PFSK-1 (cell line): ENCODE measurements at regions not wholly inside any gene's neighbourhood (a gene's known extent, or its start where the extent isn't known, plus 50 kb on each side); places are given as distances from the start of the nearest gene placed in this dataset.

Experiments
- POLR2AphosphoS5 ChIP-seq: IDR thresholded peaks from 2 replicates; pipeline ENCODE4 v1.6.1; 2012; ENCODE audit warnings: low read depth, mild to moderate bottlenecking, control low read depth, low read length, moderate library complexity
- TAF1 ChIP-seq: IDR thresholded peaks from 2 replicates; pipeline ENCODE4 v1.6.1; 2012; ENCODE audit warnings: low read length, control low read depth, borderline replicate concordance; ENCODE audit not compliant: insufficient read depth
- TF ChIP-seq, protein P1 (sequence below), 2 experiments: IDR thresholded peaks; 2 replicates each; pipeline versions ENCODE4 v1.6.1 to v1.8.0; 2011 to 2012; ENCODE audit warnings: low read depth in 2 of 2, low read length in 2 of 2, control low read depth in 1 of 2, inconsistent platforms in 1 of 2, mild to moderate bottlenecking in 1 of 2, moderate library complexity in 1 of 2; ENCODE audit not compliant: insufficient read depth in 1 of 2

- TF ChIP-seq, protein P1, sequence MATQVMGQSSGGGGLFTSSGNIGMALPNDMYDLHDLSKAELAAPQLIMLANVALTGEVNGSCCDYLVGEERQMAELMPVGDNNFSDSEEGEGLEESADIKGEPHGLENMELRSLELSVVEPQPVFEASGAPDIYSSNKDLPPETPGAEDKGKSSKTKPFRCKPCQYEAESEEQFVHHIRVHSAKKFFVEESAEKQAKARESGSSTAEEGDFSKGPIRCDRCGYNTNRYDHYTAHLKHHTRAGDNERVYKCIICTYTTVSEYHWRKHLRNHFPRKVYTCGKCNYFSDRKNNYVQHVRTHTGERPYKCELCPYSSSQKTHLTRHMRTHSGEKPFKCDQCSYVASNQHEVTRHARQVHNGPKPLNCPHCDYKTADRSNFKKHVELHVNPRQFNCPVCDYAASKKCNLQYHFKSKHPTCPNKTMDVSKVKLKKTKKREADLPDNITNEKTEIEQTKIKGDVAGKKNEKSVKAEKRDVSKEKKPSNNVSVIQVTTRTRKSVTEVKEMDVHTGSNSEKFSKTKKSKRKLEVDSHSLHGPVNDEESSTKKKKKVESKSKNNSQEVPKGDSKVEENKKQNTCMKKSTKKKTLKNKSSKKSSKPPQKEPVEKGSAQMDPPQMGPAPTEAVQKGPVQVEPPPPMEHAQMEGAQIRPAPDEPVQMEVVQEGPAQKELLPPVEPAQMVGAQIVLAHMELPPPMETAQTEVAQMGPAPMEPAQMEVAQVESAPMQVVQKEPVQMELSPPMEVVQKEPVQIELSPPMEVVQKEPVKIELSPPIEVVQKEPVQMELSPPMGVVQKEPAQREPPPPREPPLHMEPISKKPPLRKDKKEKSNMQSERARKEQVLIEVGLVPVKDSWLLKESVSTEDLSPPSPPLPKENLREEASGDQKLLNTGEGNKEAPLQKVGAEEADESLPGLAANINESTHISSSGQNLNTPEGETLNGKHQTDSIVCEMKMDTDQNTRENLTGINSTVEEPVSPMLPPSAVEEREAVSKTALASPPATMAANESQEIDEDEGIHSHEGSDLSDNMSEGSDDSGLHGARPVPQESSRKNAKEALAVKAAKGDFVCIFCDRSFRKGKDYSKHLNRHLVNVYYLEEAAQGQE (IDR thresholded peaks at IDR 0.05; ENCODE audit: insufficient read depth in 1 of 2, low read depth in 2 of 2, low read length in 2 of 2), result no peak
- TF ChIP-seq TAF1, result no peak
- no peak for TF ChIP-seq POLR2AphosphoS5
Observed at GRCh38 chr11:42974510-42975179, 337.2 kb upstream of the API5 start.
